H54 (cell line): ENCODE measurements at regions not wholly inside any gene's neighbourhood (a gene's known extent, or its start where the extent isn't known, plus 50 kb on each side); places are given as distances from the start of the nearest gene placed in this dataset.
A peak's percentile ranks its signal among the peaks of the same experiment; 100 is the strongest.
"Not testable (repeated sequence)": the region's sequence is repeated elsewhere in the genome, so short reads cannot be mapped to it uniquely, and the experiment has no call there.

Experiments
- DNase-seq: peaks from one replicate; pipeline ENCODE4 v3.0.0; 2011; ENCODE audit warnings: low spot score, mixed read lengths; ENCODE audit not compliant: insufficient read length
- FAIRE-seq: peaks from 3 replicates; lab custom pipeline; 2011; peaks lifted over from hg19 to GRCh38; lab: Jason Lieb, UNC
- POLR2A ChIP-seq: IDR thresholded peaks from 2 replicates; pipeline ENCODE4 v1.6.1; 2011; ENCODE audit warnings: low read depth, mild to moderate bottlenecking, low read length

DNA sequence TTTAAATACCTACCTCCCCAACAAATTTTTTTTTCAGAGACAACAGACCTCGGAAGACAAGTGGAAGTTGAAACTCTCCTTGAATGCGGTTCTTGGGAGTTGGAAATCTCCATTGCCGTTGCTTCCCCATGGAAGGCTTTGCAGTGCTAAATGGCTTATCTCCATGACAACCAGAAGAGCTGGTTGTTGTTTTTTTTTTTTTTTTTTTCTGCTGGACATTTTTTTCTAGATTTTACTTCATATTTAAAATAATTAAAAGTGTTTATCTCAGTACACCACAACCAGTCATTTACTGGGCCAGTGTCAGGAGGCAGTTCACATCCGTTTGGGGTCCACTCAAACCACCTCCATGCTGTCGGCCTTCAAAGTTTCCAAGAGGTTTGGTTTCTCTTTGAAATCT is 348.5 kb upstream of the PRKCQ start:
- FAIRE-seq (no peak), DNase-seq (no peak)
- no peak for TF ChIP-seq POLR2A

DNA sequence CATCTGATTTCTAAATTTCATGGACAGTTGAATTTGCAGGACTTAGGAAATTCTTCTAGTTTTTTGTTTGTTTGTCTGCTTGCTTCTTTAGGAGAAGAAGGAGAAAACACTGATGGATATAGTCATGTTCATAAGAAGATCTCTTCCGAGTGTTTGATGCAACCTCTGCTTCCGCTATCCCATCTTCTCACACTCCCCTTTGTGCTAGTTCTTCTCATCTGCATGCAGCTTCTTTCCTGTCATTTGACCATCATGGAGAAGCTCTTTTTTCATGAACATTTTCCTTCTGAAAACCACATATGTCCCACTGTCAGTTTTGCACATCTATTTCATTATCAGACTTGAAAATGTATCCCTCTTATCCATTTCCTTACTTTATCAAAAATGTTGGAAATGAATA is 346.9 kb upstream of the PRKCQ start:
- FAIRE-seq = no peak
- no peak for TF ChIP-seq POLR2A
- DNase-seq = no peak

DNA sequence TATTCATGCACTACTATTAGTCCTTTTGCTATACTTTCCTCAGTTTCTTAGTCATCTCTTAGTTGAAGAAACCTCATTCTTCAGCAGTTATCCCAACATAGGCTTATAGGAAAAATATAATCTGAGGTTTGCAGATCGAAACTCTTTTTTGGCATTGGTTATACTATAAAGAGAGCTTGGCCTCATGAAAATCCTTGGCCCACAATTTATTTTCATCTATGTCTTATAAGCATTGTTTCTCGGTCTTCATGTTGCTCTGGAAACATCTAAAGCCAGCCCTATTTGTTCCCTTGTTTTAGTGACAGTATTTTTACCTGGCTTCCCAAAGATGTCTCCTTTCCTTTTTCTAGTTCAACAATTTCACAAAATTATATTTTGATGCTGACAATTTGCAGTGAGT is 345.1 kb upstream of the PRKCQ start:
- DNase-seq (no peak), FAIRE-seq (no peak)
- TF ChIP-seq POLR2A = no peak

DNA sequence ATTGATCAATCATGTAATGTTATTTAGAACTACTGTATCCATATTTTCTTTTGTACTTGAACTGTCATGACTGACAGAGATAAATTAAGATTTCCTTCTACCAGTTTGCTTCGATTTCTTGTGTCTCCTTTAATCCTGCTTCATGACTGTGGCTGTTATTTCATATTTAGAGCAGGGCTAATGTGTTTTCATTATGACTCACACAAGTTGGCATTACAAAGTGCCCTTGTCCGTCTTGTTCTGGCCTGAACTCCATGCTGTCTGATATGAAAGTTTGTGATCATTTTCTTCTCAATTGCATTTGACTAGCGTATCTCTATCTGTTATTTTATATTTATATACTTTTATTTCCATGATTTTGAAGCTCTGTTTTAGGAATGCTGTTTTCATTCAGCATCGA is 344.1 kb upstream of the PRKCQ start:
- TF ChIP-seq POLR2A = no peak
- DNase-seq = peak; percentile 24
- FAIRE-seq = peak; percentile 70

DNA sequence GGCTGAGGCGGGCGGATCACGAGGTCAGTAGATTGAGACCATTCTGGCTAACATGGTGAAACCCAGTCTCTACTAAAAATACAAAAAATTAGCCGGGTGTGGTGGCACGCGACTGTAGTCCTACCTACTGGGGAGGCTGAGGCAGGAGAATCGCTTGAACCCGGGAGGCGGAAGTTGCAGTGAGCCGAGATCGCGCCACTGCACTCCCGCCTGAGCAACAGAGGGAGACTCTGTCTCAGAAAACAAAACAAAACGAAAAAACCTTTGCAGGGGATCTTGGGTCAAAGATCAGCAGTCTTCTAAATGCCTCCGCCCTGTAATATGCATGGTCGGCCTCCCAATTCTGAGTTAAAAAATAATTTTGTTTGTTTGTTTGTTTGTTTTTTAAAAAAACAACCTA is 340.9 kb upstream of the PRKCQ start:
- FAIRE-seq, DNase-seq: not testable (repeated sequence)

DNA sequence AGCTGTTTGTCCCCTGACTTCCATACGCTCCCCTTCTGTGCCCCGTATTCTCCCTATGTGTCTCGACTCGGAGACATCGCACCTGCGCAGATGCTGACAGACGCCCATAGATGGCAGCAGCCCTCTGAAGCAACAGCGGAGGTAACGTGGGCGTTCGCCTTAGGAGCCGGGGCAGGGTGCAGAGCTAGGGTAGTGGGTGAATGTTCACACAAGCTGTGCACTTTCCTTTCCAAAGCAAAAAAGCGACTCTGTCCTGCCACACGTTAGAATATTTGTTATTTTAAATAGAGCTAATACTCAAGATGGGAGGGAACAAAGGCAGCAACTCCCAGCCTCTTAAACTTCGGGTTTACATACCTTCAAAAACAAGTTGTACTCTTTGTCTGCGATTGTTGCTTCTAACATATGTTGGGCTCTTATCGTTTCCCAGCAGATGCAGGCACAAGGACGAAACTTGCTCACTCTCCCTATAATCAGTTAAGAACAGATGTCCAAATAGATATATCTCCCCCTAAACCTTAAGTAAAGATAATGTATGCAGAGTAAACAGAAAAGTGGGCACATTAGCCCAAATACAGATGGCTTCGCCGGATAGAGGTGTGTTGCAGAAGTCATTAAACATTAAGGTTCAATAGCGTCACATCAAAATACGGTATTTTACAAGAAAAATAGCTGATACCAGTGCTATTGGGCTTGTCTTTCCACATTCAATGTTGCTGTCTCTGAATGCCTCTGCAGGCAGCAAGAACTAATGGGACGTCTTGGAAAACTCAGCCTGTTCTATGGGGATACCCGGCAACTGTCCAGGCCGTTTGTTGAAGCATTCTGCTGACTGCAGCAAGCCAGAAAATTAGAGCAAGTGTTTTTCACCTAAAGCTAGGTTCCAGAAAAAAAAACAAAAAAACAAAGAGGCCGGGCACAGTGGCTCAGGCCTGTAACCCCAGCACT is 340.3 kb upstream of the PRKCQ start:
- DNase-seq (no peak), FAIRE-seq (no peak)
- TF ChIP-seq POLR2A = no peak

DNA sequence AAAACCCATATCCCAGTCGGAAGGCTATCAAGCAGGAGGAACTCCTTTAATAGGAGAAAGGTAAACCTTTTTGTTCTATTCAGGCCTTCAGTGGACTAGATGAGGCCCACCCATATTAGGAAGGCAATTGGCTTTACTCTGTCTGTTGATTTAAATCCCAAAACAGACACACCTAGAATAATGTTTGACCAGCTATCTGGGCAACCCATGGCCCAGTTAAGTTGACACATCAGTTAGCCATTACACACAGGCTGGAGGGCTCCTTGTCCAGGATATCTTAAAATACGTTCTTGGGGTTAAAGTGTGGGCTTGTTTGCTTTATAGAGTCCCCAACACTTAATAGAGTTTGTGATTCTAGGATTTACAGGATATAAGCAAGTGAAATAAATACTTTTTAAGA is 339.0 kb upstream of the PRKCQ start:
- no peak for TF ChIP-seq POLR2A
- no peak for FAIRE-seq
- DNase-seq = no peak

DNA sequence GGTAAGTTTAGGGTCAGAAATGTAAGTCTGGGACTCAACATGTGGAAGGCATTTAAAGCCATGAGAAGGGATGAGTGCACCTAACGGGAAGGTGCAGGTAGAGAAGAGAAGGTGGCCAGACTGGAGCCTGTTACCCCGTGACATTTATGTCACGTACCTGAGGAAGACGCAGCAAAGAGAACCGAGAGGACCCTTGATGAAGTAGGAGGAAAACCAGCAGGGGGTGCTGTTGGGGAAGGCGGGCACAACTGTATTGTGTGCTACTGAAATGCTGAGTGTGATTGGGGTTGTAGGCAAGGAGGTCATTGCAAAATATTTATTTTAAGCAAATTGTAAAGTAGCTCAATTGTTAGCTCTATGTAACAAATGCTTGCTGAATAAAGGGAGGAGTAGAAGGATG is 338.2 kb upstream of the PRKCQ start:
- TF ChIP-seq POLR2A = no peak
- FAIRE-seq = no peak
- DNase-seq = no peak

DNA sequence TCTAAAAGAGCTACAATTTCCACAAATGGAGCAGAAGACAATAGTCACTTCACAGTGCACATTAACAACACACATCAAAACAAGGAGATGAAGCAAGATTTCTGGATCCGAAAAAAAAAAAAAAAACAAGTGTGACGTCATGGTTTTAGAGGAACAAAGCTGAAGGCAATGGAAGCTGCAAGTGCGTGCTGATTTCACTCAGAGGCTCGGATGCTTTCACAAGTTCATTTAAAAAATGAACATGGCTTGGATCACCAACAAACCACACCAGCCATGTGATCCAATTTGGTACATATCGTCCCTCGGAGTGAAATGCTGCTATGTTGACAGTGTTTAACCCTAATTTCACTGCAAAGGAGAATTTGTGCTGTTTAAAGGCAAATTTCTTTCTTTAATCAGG is 337.0 kb upstream of the PRKCQ start:
- FAIRE-seq = no peak
- TF ChIP-seq POLR2A = no peak
- no peak for DNase-seq

DNA sequence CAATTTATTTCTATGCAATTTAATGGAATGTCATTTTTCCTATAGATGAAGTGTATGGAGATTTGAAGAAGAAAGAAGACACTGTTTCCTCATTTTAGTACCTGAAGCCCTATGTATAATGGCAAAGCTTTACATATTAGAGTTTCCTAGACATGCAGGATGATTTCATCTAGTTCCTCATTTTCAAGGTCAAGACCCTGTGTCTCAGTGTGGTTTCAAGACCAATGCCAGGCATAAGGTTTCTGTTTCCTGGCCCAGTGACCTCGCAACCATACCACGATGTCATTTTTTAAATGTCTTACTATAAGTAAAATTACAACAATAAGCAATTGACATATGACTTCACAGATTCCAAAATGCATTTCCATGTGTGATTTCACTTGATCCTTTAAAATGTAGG is 336.5 kb upstream of the PRKCQ start:
- TF ChIP-seq POLR2A = no peak
- DNase-seq = no peak
- FAIRE-seq = no peak

DNA sequence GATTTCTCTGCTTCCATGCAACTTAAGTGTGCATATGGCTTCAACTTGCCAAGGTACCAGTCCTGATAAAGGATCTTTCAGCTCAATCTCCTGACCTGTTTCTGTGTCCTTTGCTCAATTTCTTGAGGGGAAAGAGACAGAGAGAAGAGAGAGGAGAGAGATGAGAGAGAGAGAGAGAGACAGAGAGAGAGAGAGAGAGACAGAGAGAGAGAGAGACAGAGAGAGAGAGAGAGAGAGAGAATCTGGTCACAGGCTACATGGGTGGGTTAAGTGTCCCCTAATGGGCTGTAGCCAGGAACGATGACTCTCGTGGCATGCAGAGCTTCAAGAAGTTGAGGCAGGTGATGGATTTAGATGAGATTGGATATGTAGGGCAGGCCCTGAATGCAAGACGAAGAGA is 335.2 kb upstream of the PRKCQ start:
- no peak for TF ChIP-seq POLR2A
- no peak for DNase-seq
- FAIRE-seq = no peak

DNA sequence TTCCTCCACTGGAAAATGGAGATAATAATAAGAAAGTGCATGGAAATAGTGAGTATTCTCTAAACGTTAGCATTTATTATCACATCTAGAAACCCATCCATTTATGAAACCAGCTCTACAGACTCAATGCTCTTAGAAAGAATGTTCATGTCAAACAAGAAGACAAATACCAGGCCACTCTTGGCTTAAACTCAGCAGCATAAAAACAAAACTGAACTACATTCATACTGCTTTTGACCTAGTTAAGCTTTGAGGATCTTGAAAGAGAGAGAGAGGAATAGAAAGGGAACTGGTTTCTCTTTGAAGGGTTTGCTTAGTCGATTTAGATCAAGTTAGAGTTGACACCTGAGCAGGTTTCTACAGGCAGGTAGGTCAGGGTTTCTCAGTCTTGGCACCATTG is 332.9 kb upstream of the PRKCQ start:
- DNase-seq = no peak
- no peak for FAIRE-seq
- no peak for TF ChIP-seq POLR2A

DNA sequence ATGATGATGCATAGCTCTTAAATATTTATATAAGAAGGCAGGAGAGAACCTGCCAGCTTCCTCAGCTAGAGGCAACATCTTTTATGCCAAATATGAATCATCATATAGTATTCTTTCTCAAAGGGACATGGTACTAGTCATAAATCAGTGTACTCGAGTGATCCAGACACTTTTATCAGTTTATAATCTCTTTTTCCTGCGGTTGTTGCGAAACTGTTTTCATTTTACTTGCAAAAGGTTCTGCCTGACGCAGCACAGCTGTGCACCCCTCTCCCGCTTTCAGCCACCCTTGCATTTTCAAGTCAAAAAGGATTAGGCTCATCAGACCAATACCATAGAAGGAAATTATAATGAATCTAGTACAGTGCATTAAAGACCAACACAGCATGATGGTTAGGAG is 332.3 kb upstream of the PRKCQ start:
- TF ChIP-seq POLR2A = no peak
- no peak for FAIRE-seq
- DNase-seq = no peak

DNA sequence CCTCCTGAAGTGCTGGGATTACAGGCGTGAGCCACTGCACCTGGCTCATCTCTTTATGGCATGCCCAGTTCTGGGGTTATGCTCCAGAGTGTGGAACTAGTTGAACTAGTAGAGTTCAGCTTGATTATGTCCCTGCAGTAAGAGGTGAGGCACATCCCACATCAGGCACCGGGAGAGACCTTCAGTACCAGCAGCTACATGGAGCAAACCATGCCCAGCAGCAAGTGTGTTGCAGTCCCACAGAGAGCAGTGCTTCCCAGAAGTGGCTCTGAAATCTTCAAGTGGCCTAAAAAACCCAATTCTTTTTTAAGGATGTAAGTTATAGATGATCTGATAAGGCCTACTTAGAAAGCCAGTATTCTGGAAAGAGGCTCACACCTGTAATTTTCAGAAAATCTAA is 331.9 kb upstream of the PRKCQ start:
- DNase-seq (no peak), FAIRE-seq (no peak)
- no peak for TF ChIP-seq POLR2A

DNA sequence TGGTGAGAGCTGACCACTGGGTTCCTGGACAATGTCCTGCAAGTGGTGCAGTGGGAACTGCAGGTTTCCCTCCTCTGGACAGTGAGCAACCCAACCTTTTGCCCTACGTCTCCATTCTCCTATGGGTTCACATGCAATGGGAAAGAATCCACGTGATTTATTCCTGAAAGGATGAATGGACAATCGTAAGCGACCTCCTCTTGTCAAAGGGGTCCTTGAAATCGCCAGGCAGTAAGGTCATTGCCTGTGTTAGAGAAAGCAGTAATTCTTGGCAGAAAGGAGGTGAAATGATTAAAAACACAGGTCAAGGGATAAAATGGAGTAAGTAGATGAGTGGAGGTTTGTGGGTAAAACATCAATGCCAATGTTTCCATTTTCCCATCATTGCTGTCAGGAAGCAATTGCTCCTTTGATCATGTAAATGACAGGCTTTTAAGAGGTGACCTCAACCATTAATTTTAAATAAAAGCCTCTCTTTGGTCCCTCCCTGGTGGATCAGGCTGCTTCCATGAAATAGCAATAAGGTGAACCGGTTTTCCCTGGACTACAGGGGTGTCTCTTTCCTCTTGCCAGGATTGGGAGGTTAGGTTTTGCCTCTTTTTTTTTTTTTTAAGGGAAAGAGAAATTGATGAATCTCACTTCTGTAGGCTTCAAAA is 330.0 kb upstream of the PRKCQ start:
- FAIRE-seq (no peak), DNase-seq (no peak)
- no peak for TF ChIP-seq POLR2A
